ENCODE measurements at regions not wholly inside any gene's neighbourhood (a gene's known extent, or its start where the extent isn't known, plus 50 kb on each side); places are given as distances from the start of the nearest gene placed in this dataset.

GRCh38 chr5:89377767-89378455 is 494.9 kb upstream of the MEF2C start:
- H2BK120ac ChIP-seq (replicated peaks; ENCODE audit: low read depth, low read length) = no peak overlapping the region
- H3K18ac ChIP-seq (ENCODE audit: extremely low read depth, low read length) = no peak overlapping the region
- POLR2A ChIA-PET (ENCODE audit: partially characterized antibody) = no interaction called here
- no peaks in the 10 kb centered on the region for H3K79me2 ChIP-seq (ENCODE audit: control insufficient read depth in 1 of 2, insufficient read depth in 2 of 2, low read length in 2 of 2)
- H2BK15ac ChIP-seq (ENCODE audit: low read length) = no peak overlapping the region
- H3K23me2 ChIP-seq (ENCODE audit: low read depth, low read length) = no peaks in the 10 kb centered on the region
- H2BK20ac ChIP-seq (ENCODE audit: low read length) = no peak overlapping the region
- H3K56ac ChIP-seq (replicated peaks; ENCODE audit: insufficient read length, low read depth, low read length) = no peak overlapping the region
- H4K91ac ChIP-seq (replicated peaks; ENCODE audit: insufficient read length, low read length) = no peak overlapping the region
- H4K8ac ChIP-seq (ENCODE audit: extremely low read depth, insufficient read depth, low read length) = no peak overlapping the region
- FAIRE-seq (no peak), DNase-seq (ENCODE audit: low read depth in 1 of 2, low spot score in 2 of 2) (no peak)
- H3K27me3 ChIP-seq (replicated peaks in 1 of 4; ENCODE audit: control insufficient read depth in 3 of 4, extremely low read depth in 1 of 4, insufficient read depth in 3 of 4, low read length in 3 of 4) = no peaks in the 10 kb centered on the region
- no peak overlapping the region for H4K5ac ChIP-seq (ENCODE audit: insufficient read length, low read depth, low read length)
- H3K27ac ChIP-seq (ENCODE audit: low read depth, low read length) = no peak overlapping the region
- WGBS, 2 experiments (ENCODE audit: extremely low coverage in 1 of 2, insufficient coverage in 1 of 2, insufficient read length in 1 of 2, insufficient replicate concordance in 2 of 2, low coverage in 1 of 2, low lambda C conversion rate in 2 of 2, missing lambda C conversion rate in 1 of 2) = 94% methylated on average over 13 of the region's 13 CpGs; no CpG with 5 or more reads in 1 of the 2 experiments
- no peak overlapping the region for H3K4me3 ChIP-seq (ENCODE audit: extremely low read depth in 1 of 4, insufficient read depth in 2 of 4, low read depth in 3 of 4, low read length in 4 of 4)
- no peaks in the 10 kb centered on the region for H3K4me1 ChIP-seq (replicated peaks in 1 of 4; ENCODE audit: control insufficient read depth in 3 of 4, insufficient read depth in 4 of 4, low read length in 3 of 4)
- H3K79me1 ChIP-seq (ENCODE audit: low read depth, low read length) = no peaks in the 10 kb centered on the region
- no peak overlapping the region for H3K9ac ChIP-seq (replicated peaks in 1 of 4; ENCODE audit: extremely low read depth in 1 of 4, low read depth in 3 of 4, low read length in 3 of 4)
- H3K36me3 ChIP-seq (ENCODE audit: control insufficient read depth in 2 of 4, insufficient read depth in 4 of 4, low read length in 3 of 4) = no peaks in the 10 kb centered on the region
- H3K9me3 ChIP-seq (ENCODE audit: insufficient read depth in 2 of 2, low read depth in 1 of 2, low read length in 1 of 2) = no peaks in the 10 kb centered on the region
- H2BK5ac ChIP-seq (ENCODE audit: low read depth, low read length) = no peak overlapping the region
- TF ChIP-seq POLR2AphosphoS5 (IDR thresholded peaks at IDR 0.05; ENCODE audit: low read depth, low read length) (no peak), CHD2 (IDR thresholded peaks at IDR 0.05; ENCODE audit: low read length) (no peak), EP300 (IDR thresholded peaks at IDR 0.05; ENCODE audit: borderline replicate concordance in 1 of 2, low read depth in 2 of 2, low read length in 2 of 2) (no peak), HDAC6 (IDR thresholded peaks at IDR 0.05; ENCODE audit: low read depth, low read length) (no peak), SP2 (IDR thresholded peaks at IDR 0.05; ENCODE audit: low read length) (no peak), POLR2A (IDR thresholded peaks at IDR 0.05; ENCODE audit: control extremely low read depth in 1 of 2, low read depth in 2 of 2, low read length in 2 of 2) (no peak), JUN (IDR thresholded peaks at IDR 0.05; ENCODE audit: low read depth, low read length) (no peak), SUZ12 (IDR thresholded peaks at IDR 0.05; ENCODE audit: low read length) (no peak), EZH2 (IDR thresholded peaks at IDR 0.05; ENCODE audit: low read depth, low read length, severe bottlenecking) (no peak), SIX5 (IDR thresholded peaks at IDR 0.05; ENCODE audit: low read depth, low read length) (no peak), BACH1 (IDR thresholded peaks at IDR 0.05; ENCODE audit: low read length) (no peak), SAP30 (IDR thresholded peaks at IDR 0.05; ENCODE audit: insufficient read depth, insufficient replicate concordance, low read length) (no peak), JUND (IDR thresholded peaks at IDR 0.05; ENCODE audit: low read length) (no peak), SIRT6 (IDR thresholded peaks at IDR 0.05; ENCODE audit: low read length) (no peak), CREB1 (IDR thresholded peaks at IDR 0.05) (no peak), SRF (IDR thresholded peaks at IDR 0.05; ENCODE audit: low read depth, low read length) (no peak)
- H2AK5ac ChIP-seq (ENCODE audit: low read depth, low read length) = no peak overlapping the region
- no peak overlapping the region for H2AFZ ChIP-seq (ENCODE audit: low read length)
- no peak overlapping the region for H3K14ac ChIP-seq (ENCODE audit: insufficient read length)
- no peak overlapping the region for H3K23ac ChIP-seq (ENCODE audit: insufficient read length)
- CTCF ChIA-PET (ENCODE audit: partially characterized antibody) = interaction anchor here (0.7 kb wide), 1 partner anchor 11 kb away, joined by 3 read pairs; no protein-coding TSS in a partner anchor
- no peak overlapping the region for H3K4ac ChIP-seq (replicated peaks; ENCODE audit: insufficient read length, low read depth, low read length)
- no peak overlapping the region for H3K4me2 ChIP-seq (ENCODE audit: insufficient read depth in 1 of 2, low read depth in 2 of 2, low read length in 2 of 2)
- no peaks in the 10 kb centered on the region for H4K20me1 ChIP-seq (replicated peaks in 1 of 2; ENCODE audit: control insufficient read depth in 1 of 2, insufficient read depth in 2 of 2, low read length in 2 of 2)
- H2BK12ac ChIP-seq (ENCODE audit: low read depth, low read length) = no peak overlapping the region
